NCI-H1436 (cell line): ENCODE measurements at regions not wholly inside any gene's neighbourhood (a gene's known extent, or its start where the extent isn't known, plus 50 kb on each side); places are given as distances from the start of the nearest gene placed in this dataset.
"Not testable (repeated sequence)": the region's sequence is repeated elsewhere in the genome, so short reads cannot be mapped to it uniquely, and the experiment has no call there.

Experiments
- DNase-seq: peaks from one replicate; lab custom pipeline; 2025; lab: John Stamatoyannopoulos, UW

DNA sequence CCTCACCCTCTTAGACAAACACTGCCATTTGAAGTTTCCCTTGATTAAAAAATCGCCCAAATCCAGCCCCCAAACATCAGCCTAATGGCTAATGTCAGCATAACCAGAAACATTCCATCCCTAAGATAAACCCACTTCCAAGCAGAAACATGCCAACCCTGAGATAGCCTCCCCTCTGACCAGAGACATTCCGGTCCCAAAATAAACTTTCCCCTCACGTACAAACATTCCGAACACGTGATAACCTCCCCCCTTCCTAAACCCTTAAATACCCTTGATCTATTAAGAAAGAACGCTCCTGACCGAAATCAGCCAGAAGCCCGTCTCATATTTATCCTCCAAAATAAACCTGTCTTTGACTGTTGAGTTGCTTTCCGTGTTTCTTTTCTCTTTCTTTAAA, 237.2 kb downstream of the ASMT start:
- no peak for DNase-seq

GRCh38 chrX:1853447-1853846, 238.6 kb downstream of the ASMT start:
- no peak for DNase-seq

DNA sequence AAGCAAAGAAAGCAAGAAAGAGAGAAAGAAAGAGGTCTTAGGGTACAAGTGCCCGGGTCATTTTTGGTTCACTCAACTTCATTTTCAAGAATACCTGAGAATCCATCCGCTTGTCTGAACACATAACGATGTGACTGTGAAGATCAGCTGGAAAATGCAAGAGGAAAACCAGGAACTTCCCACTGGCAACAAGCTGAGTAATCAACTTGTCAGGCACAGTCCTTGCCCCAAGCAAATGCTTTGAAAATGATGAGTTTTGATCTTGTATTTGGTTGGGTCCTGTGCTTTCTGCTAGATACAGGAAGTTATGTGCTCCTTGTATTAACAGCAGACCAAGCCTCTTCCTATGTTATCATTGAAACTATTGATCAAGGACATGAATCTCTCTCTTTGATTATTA, 239.1 kb downstream of the ASMT start:
- DNase-seq, result no peak

DNA sequence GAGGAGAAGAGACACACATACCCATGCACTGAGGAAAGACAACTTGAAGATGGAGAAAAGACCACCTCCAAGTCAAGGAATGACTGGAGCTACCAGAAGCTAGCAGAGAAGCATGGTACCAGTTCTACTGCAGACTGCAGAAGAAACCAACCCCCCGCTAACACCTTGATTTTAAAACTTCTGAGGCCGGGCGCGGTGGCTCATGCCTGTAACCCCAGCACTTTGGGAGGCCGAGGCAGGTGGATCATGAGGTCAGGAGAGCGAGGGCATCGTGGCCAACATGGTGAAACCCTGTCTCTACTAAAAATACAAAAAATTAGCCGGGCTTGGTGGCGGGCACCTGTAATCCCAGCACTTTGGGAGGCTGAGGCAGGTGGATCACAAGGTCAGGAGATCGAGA, 240.0 kb downstream of the ASMT start:
- DNase-seq, result not testable (repeated sequence)

DNA sequence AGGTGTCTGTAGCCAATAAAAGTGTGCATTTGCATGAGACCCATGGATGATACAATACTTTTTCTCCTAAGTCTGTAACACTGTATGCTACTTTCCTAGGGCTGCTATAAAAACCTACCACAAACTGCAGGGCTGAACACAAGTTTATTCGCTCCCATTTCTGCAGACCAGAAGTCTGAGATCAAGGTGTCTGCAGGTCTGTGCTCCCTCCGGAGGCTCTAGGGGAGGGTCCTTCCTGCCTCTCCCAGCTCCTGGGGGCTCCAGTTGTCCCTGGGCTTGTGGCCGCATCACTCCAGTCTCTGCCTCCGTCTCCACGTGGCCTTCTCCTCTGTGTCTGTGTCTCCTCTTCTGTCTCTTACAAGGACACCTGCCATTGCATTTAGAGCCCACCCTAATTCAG, 244.4 kb downstream of the ASMT start:
- not testable (repeated sequence) for DNase-seq

GRCh38 chrX:1860936-1861594, 246.2 kb downstream of the ASMT start:
- DNase-seq, result no peak

- DNase-seq, result not testable (repeated sequence)
Observed at GRCh38 chrX:1863995-1864394, 249.1 kb downstream of the ASMT start.

GRCh38 chrX:1870421-1870820, 255.6 kb downstream of the ASMT start:
- no peak for DNase-seq

DNA sequence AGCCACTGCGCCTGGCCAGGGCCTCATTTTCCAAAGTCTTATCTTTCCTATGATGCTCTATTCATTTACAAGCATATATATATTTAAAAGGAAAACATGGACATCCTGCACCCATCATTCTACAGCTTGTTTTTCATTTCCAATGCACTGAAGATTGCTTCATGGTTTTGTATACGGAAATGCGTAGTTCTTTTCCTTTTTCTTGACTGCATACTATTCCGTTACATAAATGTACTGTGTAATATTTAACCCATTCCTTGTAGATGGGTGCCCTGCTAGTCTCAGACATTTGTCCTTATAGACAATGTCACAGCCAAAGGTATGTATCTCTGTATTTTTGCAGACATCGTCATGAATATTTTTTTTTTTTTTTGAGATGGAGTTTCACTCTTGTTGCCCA, 257.0 kb downstream of the ASMT start:
- DNase-seq, result no peak

GRCh38 chrX:1873671-1874070, 258.8 kb downstream of the ASMT start:
- DNase-seq, result no peak

DNA sequence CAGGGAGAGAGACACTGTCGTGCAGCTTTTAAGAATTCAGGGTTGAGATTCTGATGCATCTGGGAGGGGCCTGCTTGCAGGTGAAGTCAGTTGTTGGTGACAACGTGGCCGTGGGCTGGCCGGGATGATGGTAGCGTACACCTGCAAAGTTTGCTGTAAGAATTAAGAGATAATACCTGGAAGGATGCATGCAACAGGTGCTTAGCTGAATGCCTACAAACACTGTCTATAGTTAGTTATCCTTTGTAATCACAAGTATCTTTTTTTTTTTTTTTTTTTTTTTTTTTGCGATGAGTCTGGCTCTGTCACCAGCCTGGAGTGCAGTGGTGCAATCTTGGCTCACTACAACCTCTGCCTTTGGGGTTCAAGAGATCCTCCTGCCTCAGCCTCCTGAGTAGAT, 259.6 kb downstream of the ASMT start:
- no peak for DNase-seq

- no peak for DNase-seq
Observed at GRCh38 chrX:1874899-1875298, 260.0 kb downstream of the ASMT start.

GRCh38 chrX:1876041-1876440, 261.2 kb downstream of the ASMT start:
- DNase-seq, result no peak

GRCh38 chrX:1877780-1878179, 262.9 kb downstream of the ASMT start:
- no peak for DNase-seq

DNA sequence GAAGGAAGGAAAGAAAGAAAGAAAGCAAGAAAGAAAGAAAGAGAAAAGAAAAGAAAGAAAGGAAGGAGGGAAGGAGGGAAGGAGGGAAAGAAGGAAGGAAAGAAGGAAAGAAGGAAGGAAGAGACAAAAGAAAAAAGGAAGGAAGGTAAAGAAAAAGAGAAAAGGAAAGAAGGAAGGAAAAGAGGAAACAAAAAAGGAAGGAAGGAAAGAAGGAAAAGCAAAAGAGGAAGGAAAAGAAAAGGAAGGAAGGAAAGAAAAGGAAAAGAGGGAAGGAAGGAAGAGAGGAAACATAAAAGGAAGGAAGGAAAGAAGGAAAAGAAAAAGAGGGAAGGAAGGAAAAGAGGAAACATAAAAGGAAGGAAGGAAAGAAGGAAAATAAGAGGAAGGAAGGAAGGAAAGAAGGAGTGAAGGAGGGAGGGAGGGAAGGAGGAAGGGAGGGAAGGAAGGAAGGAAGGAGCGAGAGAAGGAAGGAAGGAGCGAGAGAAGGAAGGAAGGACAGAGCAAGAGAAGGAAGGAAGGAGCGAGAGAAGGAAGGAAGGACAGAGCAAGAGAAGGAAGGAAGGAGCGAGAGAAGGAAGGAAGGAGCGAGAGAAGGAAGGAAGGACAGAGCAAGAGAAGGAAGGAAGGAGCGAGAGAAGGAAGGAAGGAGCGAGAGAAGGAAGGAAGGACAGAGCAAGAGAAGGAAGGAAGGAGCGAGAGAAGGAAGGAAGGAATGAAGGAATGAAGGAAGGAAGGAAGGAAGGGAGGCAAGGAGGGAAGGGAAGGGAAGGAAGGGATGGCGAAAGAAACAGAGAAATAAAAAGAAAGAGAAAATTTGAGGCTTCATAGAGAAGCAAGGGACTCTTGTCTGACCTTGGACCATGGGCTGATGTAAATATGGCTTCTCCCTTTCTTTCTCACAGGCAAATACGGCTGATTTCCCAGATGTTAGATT, 266.3 kb downstream of the ASMT start:
- DNase-seq, result not testable (repeated sequence)

DNA sequence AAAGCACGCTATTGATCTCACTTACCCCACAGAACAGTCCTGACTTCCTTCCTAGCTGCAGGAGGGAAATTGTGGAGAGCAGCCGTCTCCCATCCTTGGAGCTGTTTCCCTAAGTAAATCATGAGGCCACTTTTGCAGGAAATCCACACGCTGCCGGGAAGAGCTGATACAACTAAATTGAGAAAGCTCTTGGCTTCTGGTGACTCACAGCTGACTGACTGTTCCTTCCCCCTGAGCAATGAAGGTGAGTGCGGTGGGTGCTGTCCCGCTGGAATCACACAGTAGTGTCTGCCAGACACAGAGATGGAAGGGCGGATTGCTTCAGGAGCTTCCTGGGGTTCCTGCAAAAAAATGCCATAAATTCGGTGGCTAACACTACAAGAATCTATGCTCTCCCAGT, 268.9 kb downstream of the ASMT start:
- no peak for DNase-seq

DNA sequence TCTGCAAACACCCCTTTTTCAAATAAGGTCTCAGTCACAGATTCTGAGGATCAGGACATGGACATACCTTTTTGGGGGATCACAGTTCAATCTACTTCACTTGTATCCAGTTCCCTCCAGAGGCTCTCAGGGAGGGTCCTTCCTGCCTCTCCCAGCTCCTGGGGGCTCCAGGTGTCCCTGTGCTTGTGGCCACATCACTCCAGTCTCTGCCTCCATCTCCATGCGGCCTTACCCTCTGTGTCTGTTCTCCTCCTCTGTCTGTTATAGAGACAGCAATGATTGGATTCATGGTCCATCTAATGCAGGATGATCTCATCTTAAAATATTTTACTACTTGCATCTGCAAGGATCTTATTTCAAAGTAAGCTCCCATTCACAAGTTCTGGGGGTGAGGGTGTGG, 269.6 kb downstream of the ASMT start:
- DNase-seq, result no peak

GRCh38 chrX:1885116-1885515, 270.3 kb downstream of the ASMT start:
- no peak for DNase-seq

- not testable (repeated sequence) for DNase-seq
Observed at GRCh38 chrX:1888305-1888704, 273.4 kb downstream of the ASMT start.

- DNase-seq, result no peak
Observed at GRCh38 chrX:1894026-1894294, 279.1 kb downstream of the ASMT start.

GRCh38 chrX:1894740-1895139, 279.9 kb downstream of the ASMT start:
- no peak for DNase-seq

- no peak for DNase-seq
Observed at GRCh38 chrX:1895583-1895982, 280.7 kb downstream of the ASMT start.

GRCh38 chrX:1899841-1900240, 285.0 kb downstream of the ASMT start:
- no peak for DNase-seq

- DNase-seq, result no peak
Observed at GRCh38 chrX:1902901-1903235, 288.0 kb downstream of the ASMT start.
